ENCODE measurements at regions not wholly inside any gene's neighbourhood (a gene's known extent, or its start where the extent isn't known, plus 50 kb on each side); places are given as distances from the start of the nearest gene placed in this dataset.

DNA sequence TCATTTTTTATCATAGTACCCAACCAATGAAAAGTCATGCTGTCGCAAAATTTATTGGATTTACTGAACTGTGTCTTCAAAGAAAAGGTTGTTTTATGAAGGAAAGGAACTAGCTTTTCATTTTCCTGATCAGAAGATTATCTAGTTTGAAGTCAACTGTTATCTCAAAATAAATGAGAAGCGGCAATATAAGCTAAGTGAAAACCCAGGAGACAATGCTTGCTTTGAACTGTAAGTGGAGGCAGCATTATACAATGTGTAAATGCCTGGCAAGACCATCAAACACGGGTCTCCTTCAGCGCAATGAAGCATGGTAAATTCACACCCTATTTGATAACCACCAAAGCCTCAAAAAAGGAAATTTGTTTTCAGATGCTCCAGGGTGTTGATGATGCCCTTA is 134.4 kb upstream of the PTBP2 start:
- TF ChIP-seq, protein P1, sequence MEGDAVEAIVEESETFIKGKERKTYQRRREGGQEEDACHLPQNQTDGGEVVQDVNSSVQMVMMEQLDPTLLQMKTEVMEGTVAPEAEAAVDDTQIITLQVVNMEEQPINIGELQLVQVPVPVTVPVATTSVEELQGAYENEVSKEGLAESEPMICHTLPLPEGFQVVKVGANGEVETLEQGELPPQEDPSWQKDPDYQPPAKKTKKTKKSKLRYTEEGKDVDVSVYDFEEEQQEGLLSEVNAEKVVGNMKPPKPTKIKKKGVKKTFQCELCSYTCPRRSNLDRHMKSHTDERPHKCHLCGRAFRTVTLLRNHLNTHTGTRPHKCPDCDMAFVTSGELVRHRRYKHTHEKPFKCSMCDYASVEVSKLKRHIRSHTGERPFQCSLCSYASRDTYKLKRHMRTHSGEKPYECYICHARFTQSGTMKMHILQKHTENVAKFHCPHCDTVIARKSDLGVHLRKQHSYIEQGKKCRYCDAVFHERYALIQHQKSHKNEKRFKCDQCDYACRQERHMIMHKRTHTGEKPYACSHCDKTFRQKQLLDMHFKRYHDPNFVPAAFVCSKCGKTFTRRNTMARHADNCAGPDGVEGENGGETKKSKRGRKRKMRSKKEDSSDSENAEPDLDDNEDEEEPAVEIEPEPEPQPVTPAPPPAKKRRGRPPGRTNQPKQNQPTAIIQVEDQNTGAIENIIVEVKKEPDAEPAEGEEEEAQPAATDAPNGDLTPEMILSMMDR (IDR thresholded peaks at IDR 0.05), result no peak
- TF ChIP-seq POLR2A (IDR thresholded peaks at IDR 0.05), result no peak
